AG09319 (cell line): ENCODE measurements at regions not wholly inside any gene's neighbourhood (a gene's known extent, or its start where the extent isn't known, plus 50 kb on each side); places are given as distances from the start of the nearest gene placed in this dataset.

Experiments used
- DNase-seq: peaks from one replicate; pipeline ENCODE4 v3.0.0-alpha.2; 2010; ENCODE audit warnings: low read depth; ENCODE audit errors: extremely low read depth
- CTCF ChIP-seq: IDR thresholded peaks from 2 replicates; pipeline ENCODE4 v1.5.1; 2011; ENCODE audit warnings: low read depth, mild to moderate bottlenecking, inconsistent platforms, low read length, moderate library complexity

- DNase-seq, result no peak
- no peak for TF ChIP-seq CTCF
These were observed 513.6 kb downstream of the ANXA1 start for GRCh38 chr9:73665253-73665652.

- TF ChIP-seq CTCF, result peak; percentile 19
- DNase-seq, result no peak
These were observed 516.1 kb downstream of the ANXA1 start for GRCh38 chr9:73667749-73668148.

GRCh38 chr9:73680831-73681230 is 529.2 kb downstream of the ANXA1 start:
- DNase-seq, result no peak
- no peak for TF ChIP-seq CTCF

DNA sequence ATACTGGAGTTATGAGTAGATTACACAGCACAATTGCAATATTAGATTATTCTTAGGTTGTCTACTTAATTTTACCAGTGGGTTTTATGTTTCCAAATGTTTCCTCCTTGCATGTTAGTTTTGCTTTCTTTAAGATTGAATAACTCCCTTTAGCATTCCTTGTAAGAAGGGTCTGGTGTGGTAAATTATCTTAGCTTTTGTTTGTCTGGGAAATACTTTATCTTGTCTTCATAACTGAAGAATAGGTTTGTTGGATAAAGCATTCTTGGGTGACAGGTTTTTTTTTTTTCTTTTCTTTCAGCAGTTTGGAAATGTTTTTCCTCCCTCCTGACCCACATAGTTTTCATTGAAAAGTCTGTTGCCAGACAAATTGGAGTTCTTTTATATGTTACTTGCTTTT is 531.1 kb downstream of the ANXA1 start:
- no peak for TF ChIP-seq CTCF
- DNase-seq, result no peak

GRCh38 chr9:73683862-73684591 is 532.4 kb downstream of the ANXA1 start:
- DNase-seq, result peak; percentile 32
- TF ChIP-seq CTCF, result peak; percentile 76

GRCh38 chr9:73684601-73685000 is 532.9 kb downstream of the ANXA1 start:
- no peak for TF ChIP-seq CTCF
- no peak for DNase-seq

DNA sequence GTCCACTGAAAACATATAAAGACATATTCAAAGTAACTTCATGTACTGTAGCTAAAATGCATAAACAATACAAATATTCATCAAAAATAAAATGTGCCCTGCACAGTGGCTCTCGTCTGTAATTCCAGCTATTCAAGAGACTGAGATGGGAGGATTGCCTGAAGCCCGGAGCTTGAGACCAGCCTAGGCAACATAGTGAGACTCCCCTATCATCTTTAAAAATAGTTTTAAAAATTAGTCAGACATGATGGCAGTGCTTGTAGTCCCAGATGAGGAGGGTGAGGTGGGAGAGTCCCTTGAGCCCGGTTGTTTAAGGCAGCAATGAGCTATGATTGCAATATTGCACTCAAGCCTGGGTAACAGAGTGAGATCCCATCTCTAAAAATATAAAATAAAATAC is 534.1 kb downstream of the ANXA1 start:
- DNase-seq, result no peak
- TF ChIP-seq CTCF, result no peak
